ENCODE measurements at regions not wholly inside any gene's neighbourhood (a gene's known extent, or its start where the extent isn't known, plus 50 kb on each side); places are given as distances from the start of the nearest gene placed in this dataset.

- no peak for DNase-seq (ENCODE audit: low spot score)
- H3K27ac Mint-ChIP-seq (ENCODE audit: unreplicated experiment): no peak overlapping the region
- no peak overlapping the region for H3K4me3 Mint-ChIP-seq (ENCODE audit: unreplicated experiment)
- H3K4me1 Mint-ChIP-seq (ENCODE audit: low read depth): no peaks in the 10 kb centered on the region
- peaks cover 2% of the 10 kb centered on the region for H3K9me3 Mint-ChIP-seq (ENCODE audit: low read depth)
- no peaks in the 10 kb centered on the region for H3K36me3 Mint-ChIP-seq (ENCODE audit: low read depth)
- H3K27me3 Mint-ChIP-seq (ENCODE audit: low read depth): peaks cover 4% of the 10 kb centered on the region
- no peak for TF ChIP-seq CTCF (IDR thresholded peaks at IDR 0.05)
These were observed 154.1 kb downstream of the MAT2B start for GRCh38 chr5:163659568-163659902.

- Mint-ChIP-seq H3K9me3 (ENCODE audit: low read depth) (peaks cover 2% of the 10 kb centered on the region), H3K27ac (ENCODE audit: unreplicated experiment) (no peak overlapping the region), H3K4me3 (ENCODE audit: unreplicated experiment) (no peak overlapping the region), H3K27me3 (ENCODE audit: low read depth) (peaks cover 4% of the 10 kb centered on the region), H3K36me3 (ENCODE audit: low read depth) (no peaks in the 10 kb centered on the region), H3K4me1 (ENCODE audit: low read depth) (no peaks in the 10 kb centered on the region)
- no peak for TF ChIP-seq CTCF (IDR thresholded peaks at IDR 0.05)
- no peak for DNase-seq (ENCODE audit: low spot score)
These were observed 155.1 kb downstream of the MAT2B start for GRCh38 chr5:163660486-163660885.

- no peaks in the 10 kb centered on the region for H3K36me3 Mint-ChIP-seq (ENCODE audit: low read depth)
- peaks cover 4% of the 10 kb centered on the region for H3K27me3 Mint-ChIP-seq (ENCODE audit: low read depth)
- TF ChIP-seq CTCF (IDR thresholded peaks at IDR 0.05): no peak
- H3K9me3 Mint-ChIP-seq (ENCODE audit: low read depth): peaks cover 2% of the 10 kb centered on the region
- no peak overlapping the region for H3K4me3 Mint-ChIP-seq (ENCODE audit: unreplicated experiment)
- H3K27ac Mint-ChIP-seq (ENCODE audit: unreplicated experiment): no peak overlapping the region
- no peaks in the 10 kb centered on the region for H3K4me1 Mint-ChIP-seq (ENCODE audit: low read depth)
- DNase-seq (ENCODE audit: low spot score): no peak
These were observed 155.9 kb downstream of the MAT2B start for GRCh38 chr5:163661360-163661759.

GRCh38 chr5:163670036-163670435 lies 164.6 kb downstream of the MAT2B start:
- H3K36me3 Mint-ChIP-seq (ENCODE audit: low read depth): no peaks in the 10 kb centered on the region
- peaks cover 8% of the 10 kb centered on the region for H3K27me3 Mint-ChIP-seq (ENCODE audit: low read depth)
- H3K9me3 Mint-ChIP-seq (ENCODE audit: low read depth): no peaks in the 10 kb centered on the region
- H3K4me3 Mint-ChIP-seq (ENCODE audit: unreplicated experiment): no peak overlapping the region
- TF ChIP-seq CTCF (IDR thresholded peaks at IDR 0.05): no peak
- no peak for DNase-seq (ENCODE audit: low spot score)
- no peaks in the 10 kb centered on the region for H3K4me1 Mint-ChIP-seq (ENCODE audit: low read depth)
- H3K27ac Mint-ChIP-seq (ENCODE audit: unreplicated experiment): no peak overlapping the region

- no peak for DNase-seq (ENCODE audit: low spot score)
- H3K4me1 Mint-ChIP-seq (ENCODE audit: low read depth): no peaks in the 10 kb centered on the region
- no peak overlapping the region for H3K27ac Mint-ChIP-seq (ENCODE audit: unreplicated experiment)
- H3K27me3 Mint-ChIP-seq (ENCODE audit: low read depth): peaks cover 14% of the 10 kb centered on the region
- no peak for TF ChIP-seq CTCF (IDR thresholded peaks at IDR 0.05)
- no peaks in the 10 kb centered on the region for H3K9me3 Mint-ChIP-seq (ENCODE audit: low read depth)
- no peak overlapping the region for H3K4me3 Mint-ChIP-seq (ENCODE audit: unreplicated experiment)
- H3K36me3 Mint-ChIP-seq (ENCODE audit: low read depth): no peaks in the 10 kb centered on the region
These were observed 171.7 kb downstream of the MAT2B start for GRCh38 chr5:163677092-163677491.
